ENCODE measurements at regions not wholly inside any gene's neighbourhood (a gene's known extent, or its start where the extent isn't known, plus 50 kb on each side); places are given as distances from the start of the nearest gene placed in this dataset.

GRCh38 chr7:156203923-156204322 is 391.7 kb upstream of the SHH start:
- TF ChIP-seq GATA2 (IDR thresholded peaks at IDR 0.05; ENCODE audit: low read depth, low read length) (no peak), GATA3 (IDR thresholded peaks at IDR 0.05; ENCODE audit: low read depth, low read length) (no peak)

GRCh38 chr7:156198277-156198676 is 386.0 kb upstream of the SHH start:
- no peak for TF ChIP-seq GATA3 (IDR thresholded peaks at IDR 0.05; ENCODE audit: low read depth, low read length)
- TF ChIP-seq GATA2 (IDR thresholded peaks at IDR 0.05; ENCODE audit: low read depth, low read length) = no peak

DNA sequence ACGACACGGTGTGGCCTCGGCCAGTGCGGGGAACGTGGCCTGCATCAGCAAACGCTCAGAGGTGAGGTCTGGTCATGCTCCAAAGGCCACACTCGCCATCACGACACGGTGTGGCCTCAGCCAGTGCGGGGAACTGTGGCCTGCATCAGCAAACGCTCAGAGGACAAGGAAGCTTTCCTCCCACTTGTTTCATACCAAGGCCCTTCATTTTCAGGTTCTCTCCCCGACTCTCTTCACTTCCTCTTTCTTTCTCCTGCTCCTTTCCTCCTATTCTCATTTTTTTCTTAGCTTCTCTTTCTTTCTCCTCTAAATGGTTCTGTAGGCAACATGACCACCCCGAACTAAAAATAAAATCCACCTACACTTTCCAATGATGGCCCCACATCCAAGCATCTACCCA is 384.4 kb upstream of the SHH start:
- no peak for TF ChIP-seq GATA2 (IDR thresholded peaks at IDR 0.05; ENCODE audit: low read depth, low read length)
- no peak for TF ChIP-seq GATA3 (IDR thresholded peaks at IDR 0.05; ENCODE audit: low read depth, low read length)

DNA sequence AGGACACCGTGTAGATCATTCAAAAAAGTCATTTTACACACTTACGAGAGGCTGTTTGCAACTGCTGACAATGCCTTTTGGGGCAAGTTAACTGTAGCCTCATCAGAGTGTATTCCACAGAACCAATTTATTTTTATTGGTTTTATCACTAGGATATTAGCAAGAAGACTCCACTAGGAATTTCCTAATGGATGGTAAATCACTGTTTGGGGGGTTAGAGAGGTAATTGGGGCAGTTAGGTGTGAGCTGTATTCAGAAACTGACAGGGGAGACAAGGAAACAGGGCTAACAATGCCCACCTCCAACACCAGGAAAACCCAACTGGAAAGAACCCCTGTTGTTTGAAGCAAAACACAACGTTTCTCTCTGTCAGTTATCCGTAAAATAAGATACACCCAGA is 383.0 kb upstream of the SHH start:
- TF ChIP-seq GATA2 (IDR thresholded peaks at IDR 0.05; ENCODE audit: low read depth, low read length) = no peak
- no peak for TF ChIP-seq GATA3 (IDR thresholded peaks at IDR 0.05; ENCODE audit: low read depth, low read length)

- TF ChIP-seq GATA3 (IDR thresholded peaks at IDR 0.05; ENCODE audit: low read depth, low read length) (no peak), GATA2 (IDR thresholded peaks at IDR 0.05; ENCODE audit: low read depth, low read length) (no peak)
Measured at GRCh38 chr7:156194813-156195212, 382.6 kb upstream of the SHH start.

DNA sequence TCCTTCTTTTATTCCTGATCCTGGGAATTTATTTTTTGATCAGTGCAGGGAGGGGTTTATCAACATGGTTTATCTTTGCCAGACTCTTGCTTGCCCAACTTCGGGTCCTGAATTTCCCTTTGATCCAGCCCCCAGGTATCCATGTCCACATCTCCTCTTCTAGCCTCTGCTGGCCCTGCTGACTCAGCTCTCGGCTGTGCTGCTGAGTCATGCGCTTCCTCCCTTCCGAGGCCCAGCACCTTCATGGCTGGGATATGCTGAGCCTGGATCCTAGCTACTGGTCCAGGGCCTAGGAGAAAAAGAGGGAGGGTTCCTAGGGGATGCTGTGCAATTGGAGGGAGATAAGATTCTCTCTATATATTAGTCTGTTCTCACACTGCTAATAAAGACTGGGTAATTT is 380.7 kb upstream of the SHH start:
- TF ChIP-seq GATA3 (IDR thresholded peaks at IDR 0.05; ENCODE audit: low read depth, low read length) (no peak), GATA2 (IDR thresholded peaks at IDR 0.05; ENCODE audit: low read depth, low read length) (no peak)

- TF ChIP-seq GATA2 (IDR thresholded peaks at IDR 0.05; ENCODE audit: low read depth, low read length) (no peak), GATA3 (IDR thresholded peaks at IDR 0.05; ENCODE audit: low read depth, low read length) (no peak)
Measured at GRCh38 chr7:156191090-156191489, 378.8 kb upstream of the SHH start.

- TF ChIP-seq GATA3 (IDR thresholded peaks at IDR 0.05; ENCODE audit: low read depth, low read length) (no peak), GATA2 (IDR thresholded peaks at IDR 0.05; ENCODE audit: low read depth, low read length) (no peak)
Measured at GRCh38 chr7:156185076-156185475, 372.8 kb upstream of the SHH start.

- TF ChIP-seq GATA3 (IDR thresholded peaks at IDR 0.05; ENCODE audit: low read depth, low read length) = no peak
- TF ChIP-seq GATA2 (IDR thresholded peaks at IDR 0.05; ENCODE audit: low read depth, low read length) = no peak
Measured at GRCh38 chr7:156184164-156184563, 371.9 kb upstream of the SHH start.

GRCh38 chr7:156180451-156181229 is 368.4 kb upstream of the SHH start:
- TF ChIP-seq GATA2 (IDR thresholded peaks at IDR 0.05; ENCODE audit: low read depth, low read length) (no peak), GATA3 (IDR thresholded peaks at IDR 0.05; ENCODE audit: low read depth, low read length) (no peak)

DNA sequence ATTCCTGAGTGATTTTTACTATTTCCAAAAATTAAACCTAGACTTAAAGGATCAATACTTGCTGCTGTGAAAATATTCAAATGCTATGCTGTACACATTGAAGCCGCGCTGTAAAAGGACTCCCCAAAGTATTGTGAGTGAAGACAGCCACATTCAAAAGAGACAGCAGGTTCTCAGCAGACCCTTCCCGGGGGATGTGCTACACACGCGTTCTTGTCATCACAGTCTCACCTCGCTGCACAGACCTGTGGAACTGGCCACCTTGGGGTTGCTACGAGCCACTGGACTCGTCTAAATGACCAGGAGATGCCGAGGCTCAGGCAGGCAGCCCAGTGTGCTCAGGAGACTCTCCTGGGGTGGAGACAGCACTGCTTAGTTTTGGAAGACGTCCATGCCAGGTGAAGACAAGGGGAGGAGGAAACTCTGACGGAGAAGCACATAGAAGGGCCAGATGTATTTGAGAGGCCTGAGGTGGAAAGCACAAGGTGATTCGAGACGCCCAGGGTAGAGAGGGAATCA is 367.7 kb upstream of the SHH start:
- no peak for TF ChIP-seq GATA3 (IDR thresholded peaks at IDR 0.05; ENCODE audit: low read depth, low read length)
- TF ChIP-seq GATA2 (IDR thresholded peaks at IDR 0.05; ENCODE audit: low read depth, low read length) = no peak

DNA sequence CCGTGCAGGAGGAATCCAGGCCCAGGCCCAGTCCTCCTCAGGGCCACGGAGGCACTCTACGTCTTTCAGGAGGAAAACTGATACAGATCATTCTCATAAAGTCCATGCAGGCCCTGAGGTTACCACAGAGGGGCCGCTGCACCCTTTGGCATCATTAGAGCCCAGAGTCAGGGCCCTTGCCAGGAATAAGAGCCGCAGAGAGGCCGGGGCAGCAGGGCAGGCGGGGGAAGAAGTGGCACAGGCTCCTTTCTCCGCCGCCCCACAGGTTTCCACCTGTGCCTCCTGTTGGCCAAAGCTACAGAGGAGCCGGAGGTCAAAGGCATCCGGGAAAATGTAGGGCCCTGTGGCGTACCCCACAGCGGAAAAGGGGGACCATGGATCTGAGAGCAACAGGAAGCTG is 366.6 kb upstream of the SHH start:
- TF ChIP-seq GATA2 (IDR thresholded peaks at IDR 0.05; ENCODE audit: low read depth, low read length) (no peak), GATA3 (IDR thresholded peaks at IDR 0.05; ENCODE audit: low read depth, low read length) (no peak)

GRCh38 chr7:156178214-156178613 is 366.0 kb upstream of the SHH start:
- no peak for TF ChIP-seq GATA2 (IDR thresholded peaks at IDR 0.05; ENCODE audit: low read depth, low read length)
- TF ChIP-seq GATA3 (IDR thresholded peaks at IDR 0.05; ENCODE audit: low read depth, low read length) = no peak

DNA sequence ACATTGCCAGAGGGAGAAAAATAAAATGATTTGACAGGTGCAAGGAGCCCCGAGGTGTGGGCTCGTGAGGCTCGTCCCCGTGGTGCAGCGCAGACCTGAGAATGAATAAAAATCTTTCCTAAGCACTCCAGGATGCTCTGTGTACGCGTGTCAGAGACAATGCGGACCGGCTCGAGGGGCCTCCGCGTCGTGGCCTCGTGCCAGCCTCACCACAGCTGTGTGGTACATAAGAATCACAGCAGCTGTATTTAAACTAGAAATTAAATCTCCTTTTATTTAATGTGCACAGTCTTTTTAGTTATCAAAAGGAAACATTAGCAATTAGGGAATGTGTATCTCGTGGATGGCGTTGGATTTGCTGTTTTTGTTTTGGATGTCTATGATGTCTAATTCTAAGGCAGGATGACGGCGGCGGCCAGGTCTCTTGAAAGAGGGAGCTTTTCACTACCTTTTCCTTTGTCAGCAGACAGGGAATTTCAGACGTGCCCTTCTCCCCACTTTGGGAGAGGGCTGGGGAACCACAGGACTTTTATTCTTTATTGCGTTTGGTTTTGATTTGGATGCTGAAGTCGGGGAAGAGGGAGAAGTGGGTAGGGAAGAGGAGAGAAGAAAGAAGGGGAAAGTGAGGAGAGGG is 365.3 kb upstream of the SHH start:
- TF ChIP-seq GATA3 (IDR thresholded peaks at IDR 0.05; ENCODE audit: low read depth, low read length) (no peak), GATA2 (IDR thresholded peaks at IDR 0.05; ENCODE audit: low read depth, low read length) (no peak)

DNA sequence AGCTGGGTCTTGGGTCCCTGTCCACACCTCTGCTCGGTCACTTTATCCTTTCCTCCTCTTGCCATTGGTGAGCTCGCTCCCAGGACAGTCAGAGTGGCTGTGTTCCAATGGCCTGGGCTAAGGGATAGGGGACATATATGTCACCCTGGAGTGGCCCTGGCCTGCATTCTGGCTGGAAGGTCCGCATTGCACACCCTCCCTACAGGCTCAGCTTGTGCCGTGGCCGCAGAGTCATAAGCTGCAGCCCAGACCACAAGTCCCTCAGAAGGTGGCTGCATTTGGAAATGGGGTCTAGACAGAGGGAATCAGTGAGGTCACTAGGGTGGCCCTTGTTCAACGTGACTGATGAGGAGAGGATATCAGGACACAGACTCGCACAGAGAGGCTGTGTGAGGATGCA is 363.8 kb upstream of the SHH start:
- TF ChIP-seq GATA3 (IDR thresholded peaks at IDR 0.05; ENCODE audit: low read depth, low read length) = no peak
- no peak for TF ChIP-seq GATA2 (IDR thresholded peaks at IDR 0.05; ENCODE audit: low read depth, low read length)

All from SH-SY5Y (cell line).